DND-41 (cell line): ENCODE measurements at regions not wholly inside any gene's neighbourhood (a gene's known extent, or its start where the extent isn't known, plus 50 kb on each side); places are given as distances from the start of the nearest gene placed in this dataset.

Experiments used
- ATAC-seq: fragments of 200-7000 bp; cut with Tn5 transposase; 3 replicates; pipeline ENCODE4 v1.9.1; 2021; ENCODE audit warnings: low read depth; ENCODE audit not compliant: insufficient read depth
- DNase-seq: peaks from one replicate; pipeline ENCODE4 v3.0.0-alpha.2; 2020
- H2AFZ ChIP-seq: 2 replicates; pipeline ENCODE4 v1.6.0; 2012; ENCODE audit warnings: low read depth, low read length
- H3K27ac ChIP-seq: 2 replicates; pipeline ENCODE4 v1.5.1; 2012; ENCODE audit warnings: low read length, inconsistent platforms
- H3K27me3 ChIP-seq: fragments of 200-600 bp; sonication (generic); 2 replicates; pipeline ENCODE4 v1.6.0; 2012; ENCODE audit warnings: low read length, mild to moderate bottlenecking, inconsistent platforms; ENCODE audit not compliant: insufficient read depth, poor library complexity
- H3K36me3 ChIP-seq: 2 replicates; pipeline ENCODE4 v1.5.1; 2012; ENCODE audit warnings: low read length, inconsistent platforms; ENCODE audit not compliant: insufficient read depth
- H3K4me1 ChIP-seq: 2 replicates; pipeline ENCODE4 v1.5.1; 2012; ENCODE audit warnings: mild to moderate bottlenecking, low read length; ENCODE audit not compliant: insufficient read depth
- H3K4me2 ChIP-seq: 2 replicates; pipeline ENCODE4 v1.6.0; 2012; ENCODE audit warnings: mild to moderate bottlenecking, moderate library complexity, low read length, inconsistent platforms; ENCODE audit not compliant: insufficient read depth
- H3K4me3 ChIP-seq, 2 experiments: fragments of 200-600 bp in 1 of 2; shearing (Covaris generic) in 1 of 2; 2 replicates each; pipeline ENCODE4 v1.5.1; 2012 to 2016; ENCODE audit warnings: inconsistent platforms in 2 of 2, low read length in 2 of 2, mild to moderate bottlenecking in 2 of 2, low read depth in 1 of 2, moderate library complexity in 1 of 2
- H3K79me2 ChIP-seq: 2 replicates; pipeline ENCODE4 v1.6.0; 2012; ENCODE audit warnings: low read length, inconsistent platforms; ENCODE audit not compliant: insufficient read depth
- H3K9ac ChIP-seq: 2 replicates; pipeline ENCODE4 v1.6.0; 2012; ENCODE audit warnings: low read depth, mild to moderate bottlenecking, inconsistent platforms, low read length, moderate library complexity
- H3K9me3 ChIP-seq: 2 replicates; pipeline ENCODE4 v1.5.1; 2012; ENCODE audit warnings: low read length, moderate library complexity, mild to moderate bottlenecking, inconsistent platforms; ENCODE audit not compliant: insufficient read depth, severe bottlenecking
- H4K20me1 ChIP-seq: 2 replicates; pipeline ENCODE4 v1.6.0; 2012; ENCODE audit warnings: low read length; ENCODE audit not compliant: insufficient read depth
- CTCF ChIP-seq: IDR thresholded peaks from 2 replicates; pipeline ENCODE4 v1.5.1; 2012; ENCODE audit warnings: borderline replicate concordance, low read length, moderate library complexity, mild to moderate bottlenecking; ENCODE audit not compliant: poor library complexity, severe bottlenecking; ENCODE audit errors: extremely low read depth
- EZH2 ChIP-seq: IDR thresholded peaks from 3 replicates; pipeline ENCODE4 v1.6.1; 2012; ENCODE audit warnings: borderline replicate concordance, low read depth, mild to moderate bottlenecking, moderate library complexity, low read length, inconsistent platforms; ENCODE audit not compliant: severe bottlenecking

DNA sequence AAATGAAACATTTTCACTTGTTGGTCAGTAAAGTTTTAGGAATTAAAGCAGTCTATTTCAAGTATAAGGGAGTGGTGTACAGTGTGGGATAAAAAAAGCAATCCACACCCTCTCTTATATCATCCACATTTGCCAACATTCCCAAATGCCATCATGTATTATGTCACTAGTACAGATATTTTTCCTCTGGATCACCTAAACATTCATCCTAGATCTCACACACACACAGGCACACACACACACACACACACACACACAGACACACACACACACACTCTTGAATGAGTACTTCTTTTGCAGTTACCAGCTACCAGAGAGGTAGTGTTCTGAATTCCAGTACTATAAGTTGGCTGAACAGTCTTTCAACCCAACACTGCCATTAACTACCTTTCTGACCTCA is 1369.1 kb upstream of the ADGRL4 start:
- no peaks in the 10 kb centered on the region for H3K9me3 ChIP-seq
- H3K9ac ChIP-seq = no peak overlapping the region
- H3K4me3 ChIP-seq = no peak overlapping the region
- ATAC-seq (no peak), DNase-seq (no peak)
- H3K79me2 ChIP-seq = no peaks in the 10 kb centered on the region
- TF ChIP-seq CTCF = no peak
- no peak for TF ChIP-seq EZH2
- H3K4me2 ChIP-seq = no peak overlapping the region
- H3K4me1 ChIP-seq = no peaks in the 10 kb centered on the region
- H3K27ac ChIP-seq = no peak overlapping the region
- H2AFZ ChIP-seq = no peak overlapping the region
- H4K20me1 ChIP-seq = no peaks in the 10 kb centered on the region
- no peaks in the 10 kb centered on the region for H3K27me3 ChIP-seq
- H3K36me3 ChIP-seq = no peaks in the 10 kb centered on the region

- H4K20me1 ChIP-seq = no peaks in the 10 kb centered on the region
- H3K27ac ChIP-seq = no peak overlapping the region
- H3K4me3 ChIP-seq = no peak overlapping the region
- TF ChIP-seq CTCF (no peak), EZH2 (no peak)
- no peaks in the 10 kb centered on the region for H3K79me2 ChIP-seq
- no peak for DNase-seq
- H3K4me2 ChIP-seq = no peak overlapping the region
- no peak overlapping the region for H2AFZ ChIP-seq
- no peaks in the 10 kb centered on the region for H3K4me1 ChIP-seq
- H3K9me3 ChIP-seq = no peaks in the 10 kb centered on the region
- no peaks in the 10 kb centered on the region for H3K27me3 ChIP-seq
- ATAC-seq = no peak
- H3K36me3 ChIP-seq = no peaks in the 10 kb centered on the region
- H3K9ac ChIP-seq = no peak overlapping the region
Measured at GRCh38 chr1:80375109-80375508, 1368.6 kb upstream of the ADGRL4 start.

GRCh38 chr1:80369780-80370179 is 1363.2 kb upstream of the ADGRL4 start:
- no peak overlapping the region for H2AFZ ChIP-seq
- no peaks in the 10 kb centered on the region for H3K9me3 ChIP-seq
- DNase-seq = no peak
- H4K20me1 ChIP-seq = no peaks in the 10 kb centered on the region
- no peaks in the 10 kb centered on the region for H3K4me1 ChIP-seq
- no peaks in the 10 kb centered on the region for H3K27me3 ChIP-seq
- no peak overlapping the region for H3K27ac ChIP-seq
- no peak overlapping the region for H3K4me2 ChIP-seq
- no peaks in the 10 kb centered on the region for H3K79me2 ChIP-seq
- no peak for ATAC-seq
- no peaks in the 10 kb centered on the region for H3K36me3 ChIP-seq
- no peak overlapping the region for H3K9ac ChIP-seq
- TF ChIP-seq CTCF (no peak), EZH2 (no peak)
- H3K4me3 ChIP-seq = no peak overlapping the region

- Histone ChIP-seq H3K4me3 (no peak overlapping the region), H3K36me3 (no peaks in the 10 kb centered on the region), H2AFZ (no peak overlapping the region), H3K9ac (no peak overlapping the region), H3K79me2 (no peaks in the 10 kb centered on the region), H4K20me1 (no peaks in the 10 kb centered on the region), H3K9me3 (no peaks in the 10 kb centered on the region), H3K4me1 (no peaks in the 10 kb centered on the region), H3K27ac (no peak overlapping the region), H3K27me3 (no peaks in the 10 kb centered on the region), H3K4me2 (no peak overlapping the region)
- TF ChIP-seq CTCF = no peak
- TF ChIP-seq EZH2 = no peak
- DNase-seq (no peak), ATAC-seq (no peak)
Measured at GRCh38 chr1:80367058-80367457, 1360.5 kb upstream of the ADGRL4 start.
